BLaER1 treated with 17β-estradiol and CSF1 and Interleukin-3, amounts not matched to agents 10 nM and 100 nM (cell line): ENCODE measurements at regions not wholly inside any gene's neighbourhood (a gene's known extent, or its start where the extent isn't known, plus 50 kb on each side); places are given as distances from the start of the nearest gene placed in this dataset.
"Not testable (repeated sequence)": the region's sequence is repeated elsewhere in the genome, so short reads cannot be mapped to it uniquely, and the experiment has no call there.

ENCODE experiments used
- H3K27ac ChIP-seq, 11 experiments: shearing (Covaris generic); formaldehyde crosslinking; 2 replicates each; pipeline ENCODE4 v1.8.1; 2022
- H3K27me3 ChIP-seq, 11 experiments: shearing (Covaris generic); formaldehyde crosslinking; 2 replicates each; pipeline ENCODE4 v1.8.1; 2022
- H3K36me3 ChIP-seq, 11 experiments: shearing (Covaris generic); formaldehyde crosslinking; 2 replicates each; pipeline ENCODE4 v1.8.1; 2022
- H3K4me1 ChIP-seq, 10 experiments: shearing (Covaris generic); formaldehyde crosslinking; 2 replicates each; pipeline ENCODE4 v1.8.1; 2022
- H3K4me2 ChIP-seq, 11 experiments: shearing (Covaris generic); formaldehyde crosslinking; 2 replicates each; pipeline ENCODE4 v1.8.1; 2022
- H3K4me3 ChIP-seq, 10 experiments: shearing (Covaris generic); formaldehyde crosslinking; 2 replicates each; pipeline ENCODE4 v1.8.1; 2022
- H3K9ac ChIP-seq, 11 experiments: shearing (Covaris generic); formaldehyde crosslinking; 2 replicates each; pipeline ENCODE4 v1.8.1; 2022
- H3K9me3 ChIP-seq, 11 experiments: shearing (Covaris generic); formaldehyde crosslinking; replicated peaks in 1 of 11; 2 replicates each; pipeline ENCODE4 v1.8.1; 2022
- H4K20me1 ChIP-seq, 11 experiments: shearing (Covaris generic); formaldehyde crosslinking; 2 replicates each; pipeline ENCODE4 v1.8.1; 2022
- Cebpa-rat ChIP-seq, 11 experiments: shearing (Covaris generic); IDR thresholded peaks; 2 replicates each; pipeline ENCODE4 v1.8.1; 2022

DNA sequence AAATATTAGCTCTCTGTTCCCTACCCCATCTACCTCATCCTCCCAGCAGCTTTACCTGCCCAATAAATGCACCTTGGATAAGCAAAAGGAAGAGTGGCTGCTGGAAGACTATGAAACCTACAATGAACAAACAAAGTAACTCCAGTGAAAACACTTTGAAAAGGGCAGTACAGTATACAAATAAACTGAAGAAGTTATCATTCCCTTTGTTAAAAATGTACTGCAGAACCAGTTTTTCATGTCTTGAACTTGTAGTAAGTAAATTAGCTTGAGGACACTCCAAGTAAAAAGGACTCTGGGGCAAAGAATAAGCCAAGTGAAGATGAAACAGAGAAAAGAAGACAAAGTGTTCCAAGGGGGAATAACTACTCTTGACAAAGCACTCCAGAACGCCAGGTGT lies 457.1 kb downstream of the DTWD2 start:
- no peak for TF ChIP-seq Cebpa-rat (IDR thresholded peaks at IDR 0.05)
- no peak overlapping the region for H3K4me3 ChIP-seq
- no peaks in the 10 kb centered on the region for H3K9me3 ChIP-seq
- H3K9ac ChIP-seq = no peak overlapping the region
- no peak overlapping the region for H3K4me2 ChIP-seq
- no peak overlapping the region for H3K27ac ChIP-seq
- H3K27me3 ChIP-seq = no peaks in the 10 kb centered on the region
- H3K4me1 ChIP-seq = peaks cover 8 to 18% (median 15%) of the 10 kb centered on the region in 10 experiments; a peak in 19 of 20 replicates
- H4K20me1 ChIP-seq = no peaks in the 10 kb centered on the region
- no peaks in the 10 kb centered on the region for H3K36me3 ChIP-seq

DNA sequence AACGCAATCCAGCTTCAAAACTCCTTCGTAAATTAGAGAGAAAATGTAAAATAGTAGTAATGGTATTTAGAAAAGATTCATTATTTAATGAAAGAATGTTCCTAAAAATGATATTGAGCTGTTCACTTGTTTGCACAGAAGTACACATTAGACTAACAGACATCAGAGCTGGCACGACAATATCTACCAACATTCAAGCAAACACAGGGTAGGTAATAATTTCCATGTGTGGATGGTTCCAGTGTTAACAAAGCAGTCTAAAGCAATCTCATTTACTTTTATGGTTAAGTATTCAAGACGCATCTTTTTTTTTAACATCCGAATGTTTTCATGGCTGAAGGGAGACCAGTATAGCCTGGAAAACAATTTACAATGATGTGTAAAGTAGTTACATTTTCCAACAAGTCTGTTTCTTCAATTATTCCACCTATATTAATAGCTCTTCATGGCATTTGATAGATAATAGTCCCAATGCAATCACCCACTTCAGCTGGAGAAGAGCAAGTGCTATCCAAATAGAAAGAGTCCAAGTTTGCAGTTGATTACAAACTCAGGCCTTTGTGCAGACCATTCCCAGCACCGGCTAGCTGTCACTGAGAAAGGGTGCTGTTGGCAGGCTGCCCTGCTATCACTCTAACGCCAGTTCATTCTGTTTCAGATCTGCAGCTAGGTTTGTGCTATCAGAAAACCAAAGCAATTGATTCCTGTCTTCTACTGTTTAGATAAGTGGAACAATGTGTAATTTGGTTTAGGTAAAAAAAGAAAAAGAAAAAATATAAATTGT lies 458.8 kb downstream of the DTWD2 start:
- Histone ChIP-seq H3K9me3 (no peaks in the 10 kb centered on the region), H3K4me1 (peaks cover 8 to 18% (median 15%) of the 10 kb centered on the region in 10 experiments; a peak in 19 of 20 replicates), H4K20me1 (no peaks in the 10 kb centered on the region), H3K27ac (no peak overlapping the region), H3K4me3 (no peak overlapping the region), H3K27me3 (no peaks in the 10 kb centered on the region), H3K4me2 (no peak overlapping the region), H3K9ac (no peak overlapping the region), H3K36me3 (no peaks in the 10 kb centered on the region)
- TF ChIP-seq Cebpa-rat (IDR thresholded peaks at IDR 0.05) = no peak

DNA sequence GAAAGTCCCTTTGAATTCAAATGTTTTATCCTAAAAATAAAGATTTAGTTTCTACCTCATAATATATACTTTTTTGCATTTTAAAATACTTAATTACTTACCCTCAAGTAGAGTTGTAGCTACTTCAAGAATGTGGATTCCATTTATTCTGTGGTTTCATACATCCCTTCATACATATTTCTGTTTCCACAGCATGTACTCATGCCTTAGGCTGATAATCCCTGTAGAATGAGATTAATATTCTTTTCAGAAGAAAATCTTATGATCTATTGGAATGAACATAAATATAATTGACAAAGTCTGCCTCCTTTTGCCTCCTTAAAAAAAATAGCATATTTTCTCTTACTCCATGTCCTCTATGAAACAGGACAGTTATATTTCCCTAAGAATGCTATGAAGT lies 465.7 kb downstream of the DTWD2 start:
- no peak overlapping the region for H3K9ac ChIP-seq
- no peak overlapping the region for H3K4me2 ChIP-seq
- no peaks in the 10 kb centered on the region for H3K9me3 ChIP-seq
- TF ChIP-seq Cebpa-rat (IDR thresholded peaks at IDR 0.05) = no peak
- H4K20me1 ChIP-seq = no peaks in the 10 kb centered on the region
- peaks cover 2 to 15% (median 6%) of the 10 kb centered on the region in 10 experiments; a peak in 19 of 20 replicates for H3K4me1 ChIP-seq
- no peak overlapping the region for H3K4me3 ChIP-seq
- H3K36me3 ChIP-seq = no peaks in the 10 kb centered on the region
- H3K27me3 ChIP-seq = no peaks in the 10 kb centered on the region
- no peak overlapping the region for H3K27ac ChIP-seq

DNA sequence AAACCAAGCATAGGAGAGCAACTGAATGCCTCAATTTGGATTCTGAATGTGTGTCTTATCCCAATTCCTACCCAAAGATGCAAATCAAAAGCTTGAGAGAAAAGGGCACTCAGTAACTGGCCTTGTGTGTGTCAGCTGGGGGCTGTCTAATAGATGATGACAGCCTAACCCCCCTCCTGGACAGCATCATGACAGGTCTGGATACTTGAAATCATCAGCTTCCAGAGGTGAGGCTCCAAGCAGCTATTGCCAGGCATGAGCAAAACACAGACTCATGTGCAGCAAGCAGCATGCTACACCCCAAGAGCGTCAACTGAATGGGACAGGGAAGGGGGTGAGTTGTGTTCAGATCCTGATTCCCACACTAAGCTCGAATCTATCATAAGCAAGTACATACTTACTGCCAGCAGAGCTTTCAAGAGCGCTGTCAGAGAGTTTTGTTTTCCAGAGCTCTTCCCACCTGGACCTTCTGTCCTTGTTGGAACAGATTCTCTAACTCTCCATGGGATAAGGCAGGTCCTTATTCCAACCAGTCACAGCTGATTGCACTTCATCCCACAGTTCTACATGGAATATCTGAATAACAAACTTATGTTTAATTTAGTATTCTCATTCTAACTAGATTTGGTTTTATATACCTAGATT lies 467.5 kb downstream of the DTWD2 start:
- Histone ChIP-seq H3K27ac (no peak overlapping the region), H3K4me1 (peaks cover 0 to 6% (median 0%) of the 10 kb centered on the region in 10 experiments; a peak in 1 of 20 replicates), H3K9me3 (no peaks in the 10 kb centered on the region), H3K27me3 (no peaks in the 10 kb centered on the region), H3K36me3 (no peaks in the 10 kb centered on the region), H3K4me3 (no peak overlapping the region), H4K20me1 (no peaks in the 10 kb centered on the region), H3K9ac (no peak overlapping the region), H3K4me2 (no peak overlapping the region)
- no peak for TF ChIP-seq Cebpa-rat (IDR thresholded peaks at IDR 0.05)

DNA sequence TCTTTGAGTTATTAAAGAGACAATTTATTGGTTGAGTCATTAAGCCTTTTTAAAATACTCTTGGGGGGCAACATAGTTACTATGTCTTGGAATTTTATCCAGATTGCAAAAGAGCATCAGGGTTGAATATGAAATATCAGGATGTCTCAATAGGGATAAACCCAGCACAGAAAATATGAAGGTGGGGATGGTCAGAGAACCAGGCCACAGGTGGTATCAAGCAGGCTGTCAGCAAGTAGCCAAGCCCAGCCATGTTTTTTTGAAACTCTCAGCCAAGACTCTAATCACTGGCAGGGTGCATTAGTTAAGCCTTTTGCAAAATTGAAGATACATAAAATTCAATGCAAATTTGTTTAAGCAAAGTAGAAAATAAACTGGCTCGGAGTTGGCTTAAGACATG lies 468.9 kb downstream of the DTWD2 start:
- H3K27me3 ChIP-seq = no peaks in the 10 kb centered on the region
- no peak overlapping the region for H3K4me2 ChIP-seq
- no peaks in the 10 kb centered on the region for H4K20me1 ChIP-seq
- peaks cover 0 to 6% (median 0%) of the 10 kb centered on the region in 10 experiments; a peak in 1 of 20 replicates for H3K4me1 ChIP-seq
- no peaks in the 10 kb centered on the region for H3K9me3 ChIP-seq
- no peak overlapping the region for H3K4me3 ChIP-seq
- no peak overlapping the region for H3K9ac ChIP-seq
- no peak overlapping the region for H3K27ac ChIP-seq
- H3K36me3 ChIP-seq = no peaks in the 10 kb centered on the region
- TF ChIP-seq Cebpa-rat (IDR thresholded peaks at IDR 0.05) = no peak

DNA sequence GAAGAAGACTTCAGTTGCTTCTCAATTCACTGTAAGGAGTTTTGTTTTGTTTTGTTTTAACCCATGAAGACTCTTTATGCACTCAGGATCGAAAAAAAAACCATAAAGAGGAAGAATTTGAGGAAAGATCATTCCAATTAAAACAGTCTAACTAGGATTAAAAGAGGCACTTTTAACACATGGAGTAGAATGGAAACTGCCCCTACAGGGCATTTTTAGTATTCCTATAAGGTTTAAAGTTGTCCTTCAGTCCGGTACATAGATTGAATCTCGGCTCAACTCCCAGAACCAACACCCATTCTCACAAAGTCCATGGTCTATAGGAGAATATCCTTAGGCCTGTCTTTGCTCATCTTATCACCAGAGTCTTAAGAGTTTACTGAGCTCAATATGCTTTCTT lies 469.6 kb downstream of the DTWD2 start:
- Histone ChIP-seq H3K4me2 (no peak overlapping the region), H3K9me3 (no peaks in the 10 kb centered on the region), H3K27ac (no peak overlapping the region), H3K27me3 (no peaks in the 10 kb centered on the region), H3K36me3 (no peaks in the 10 kb centered on the region), H3K4me1 (peaks cover 0 to 5% (median 0%) of the 10 kb centered on the region in 10 experiments; a peak in 1 of 20 replicates), H3K4me3 (no peak overlapping the region), H4K20me1 (no peaks in the 10 kb centered on the region), H3K9ac (no peak overlapping the region)
- no peak for TF ChIP-seq Cebpa-rat (IDR thresholded peaks at IDR 0.05)

DNA sequence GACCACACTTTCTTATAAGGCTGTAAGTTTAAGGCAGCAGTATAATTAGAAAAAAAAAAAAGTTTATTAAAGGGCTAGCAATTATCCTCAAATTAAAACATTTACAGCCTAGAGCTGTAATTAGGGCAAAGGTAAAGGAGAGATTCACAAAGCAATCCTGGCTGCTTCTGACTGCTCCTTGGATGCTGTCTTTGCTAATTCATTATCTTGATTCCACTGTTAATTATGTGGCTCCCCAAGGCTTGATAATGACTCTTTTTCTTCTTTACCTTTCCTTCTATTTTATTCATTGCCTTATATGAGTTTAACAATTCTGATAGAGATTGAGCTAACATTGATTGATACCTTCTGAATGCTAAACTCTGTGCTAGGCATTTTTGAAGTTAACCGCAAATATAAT lies 476.5 kb downstream of the DTWD2 start:
- H3K27ac ChIP-seq = no peak overlapping the region
- H3K4me3 ChIP-seq = no peak overlapping the region
- no peak overlapping the region for H3K9ac ChIP-seq
- H3K4me2 ChIP-seq = no peak overlapping the region
- H3K27me3 ChIP-seq = no peaks in the 10 kb centered on the region
- H3K36me3 ChIP-seq = no peaks in the 10 kb centered on the region
- H3K9me3 ChIP-seq = peaks cover 0 to 8% (median 0%) of the 10 kb centered on the region in 11 experiments; a peak in 1 of 22 replicates
- no peak for TF ChIP-seq Cebpa-rat (IDR thresholded peaks at IDR 0.05)
- no peaks in the 10 kb centered on the region for H4K20me1 ChIP-seq
- H3K4me1 ChIP-seq = peaks cover 4 to 10% (median 6%) of the 10 kb centered on the region in 10 experiments; a peak in 18 of 20 replicates

DNA sequence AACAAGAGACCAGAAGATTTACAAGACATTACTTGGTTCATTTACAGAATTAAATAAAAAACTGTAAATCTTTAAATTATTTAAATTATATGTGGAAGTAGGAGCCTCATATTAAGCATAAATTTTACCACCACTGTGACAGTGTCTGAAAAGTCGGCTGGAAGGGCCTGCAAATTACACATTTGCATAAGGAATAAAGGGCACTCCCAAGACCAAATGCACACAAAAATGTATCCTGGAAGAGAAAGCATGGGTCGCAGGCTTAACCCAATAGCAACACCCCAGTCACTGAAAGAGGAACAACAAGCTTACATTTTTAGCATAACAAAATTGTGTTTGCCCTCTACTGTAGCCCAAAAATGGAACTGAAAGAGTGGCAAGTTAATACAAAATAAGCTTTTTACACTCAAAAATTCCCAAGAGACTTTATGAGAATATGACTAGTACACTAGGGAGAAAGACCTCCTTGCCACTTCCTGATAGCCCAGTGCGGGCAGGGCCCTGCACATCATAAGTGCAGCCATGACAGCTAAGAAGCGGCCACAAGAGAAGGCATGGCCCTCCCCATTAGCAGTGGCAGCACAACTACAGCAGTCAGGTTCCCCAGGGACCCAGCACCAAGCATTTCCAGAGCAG lies 482.0 kb downstream of the DTWD2 start:
- Histone ChIP-seq H3K27ac (peak overlapping the region in 6 of 11 experiments; percentile 10 to 53 (median 28); a peak in 10 of 22 replicates), H3K4me2 (peak overlapping the region; percentile 32 to 74 (median 52)), H3K4me1 (peaks cover 16 to 22% (median 18%) of the 10 kb centered on the region in 10 experiments), H3K27me3 (no peaks in the 10 kb centered on the region), H3K9me3 (peaks cover 23 to 44% (median 33%) of the 10 kb centered on the region in 11 experiments), H3K36me3 (no peaks in the 10 kb centered on the region; a peak in 1 of 22 replicates), H4K20me1 (no peaks in the 10 kb centered on the region), H3K4me3 (no peak overlapping the region), H3K9ac (peak overlapping the region in 1 of 11 experiments; percentile 25; a peak in 1 of 22 replicates)
- no peak for TF ChIP-seq Cebpa-rat (IDR thresholded peaks at IDR 0.05)

DNA sequence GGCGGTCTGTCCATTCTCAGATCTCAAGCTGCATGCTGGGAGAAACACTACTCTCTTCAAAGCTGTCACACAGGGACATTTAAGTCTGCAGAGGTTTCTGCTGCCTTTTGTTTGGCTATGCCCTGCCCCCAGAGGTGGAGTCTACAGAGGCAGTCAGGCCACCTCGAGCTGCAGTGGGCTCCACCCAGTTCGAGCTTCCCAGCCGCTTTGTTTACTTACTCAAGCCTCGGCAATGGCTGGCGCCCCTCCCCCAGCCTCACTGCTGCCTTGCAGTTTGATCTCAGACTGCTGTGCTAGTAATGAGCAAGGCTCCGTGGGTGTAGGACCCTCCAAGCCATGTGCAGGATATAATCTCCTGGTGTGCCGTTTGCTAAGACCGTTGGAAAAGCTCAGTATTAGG lies 486.1 kb downstream of the DTWD2 start:
- H3K27me3 ChIP-seq, H3K4me3 ChIP-seq, H4K20me1 ChIP-seq, H3K9ac ChIP-seq, H3K36me3 ChIP-seq, H3K4me2 ChIP-seq, H3K27ac ChIP-seq: not testable (repeated sequence)
- Histone ChIP-seq H3K4me1 (peaks cover 15 to 17% (median 17%) of the 10 kb centered on the region in 10 experiments), H3K9me3 (peaks cover 27 to 42% (median 33%) of the 10 kb centered on the region in 11 experiments)
